HG03432 (cell line): ENCODE measurements at regions not wholly inside any gene's neighbourhood (a gene's known extent, or its start where the extent isn't known, plus 50 kb on each side); places are given as distances from the start of the nearest gene placed in this dataset.

Source experiments
- ATAC-seq: cut with Tn5 transposase; IDR thresholded peaks from one replicate; pipeline ENCODE4 v1.9.1; 2021; ENCODE audit warnings: mild to moderate bottlenecking, moderate library complexity; ENCODE audit not compliant: unreplicated experiment

DNA sequence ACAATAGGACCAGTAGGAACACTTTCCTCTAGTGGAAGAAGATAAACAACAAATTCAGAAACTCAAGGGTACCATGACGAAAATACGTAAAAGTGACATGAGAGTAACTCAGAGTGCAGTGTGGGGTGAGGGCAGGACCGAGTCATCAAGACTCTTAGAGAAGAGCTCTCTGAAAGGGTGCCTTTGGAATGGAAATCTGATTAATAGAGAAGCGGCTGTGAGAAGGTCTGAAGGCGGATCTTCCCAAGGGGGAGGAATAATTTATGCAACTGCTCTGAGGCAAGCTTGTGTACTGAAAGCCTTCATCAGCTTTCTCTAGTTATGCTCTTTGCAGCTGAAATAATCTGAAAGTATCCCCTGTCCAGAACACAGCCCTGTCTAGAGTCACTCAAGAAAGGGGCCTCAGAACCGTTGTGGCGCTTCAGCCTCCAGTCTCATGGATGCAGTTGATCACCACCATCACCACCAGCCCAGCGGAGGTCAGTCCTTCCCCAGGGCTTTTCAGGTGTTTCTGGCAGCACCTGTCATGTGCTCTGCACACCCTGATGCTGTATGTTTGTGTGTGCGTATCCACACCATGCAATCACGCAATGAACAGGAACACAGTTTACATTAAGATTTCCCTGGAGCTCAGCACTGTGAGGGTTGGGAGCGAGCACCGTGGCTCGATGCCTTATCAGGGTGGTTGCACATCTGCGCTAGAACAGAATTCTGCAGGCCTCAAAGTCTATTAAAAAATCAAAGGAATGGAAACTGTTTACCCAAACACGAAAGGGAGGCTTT lies 396.5 kb downstream of the SMOC2 start:
- ATAC-seq: no peak

GRCh38 chr6:168835991-168836390 lies 395.0 kb downstream of the SMOC2 start:
- ATAC-seq: no peak

DNA sequence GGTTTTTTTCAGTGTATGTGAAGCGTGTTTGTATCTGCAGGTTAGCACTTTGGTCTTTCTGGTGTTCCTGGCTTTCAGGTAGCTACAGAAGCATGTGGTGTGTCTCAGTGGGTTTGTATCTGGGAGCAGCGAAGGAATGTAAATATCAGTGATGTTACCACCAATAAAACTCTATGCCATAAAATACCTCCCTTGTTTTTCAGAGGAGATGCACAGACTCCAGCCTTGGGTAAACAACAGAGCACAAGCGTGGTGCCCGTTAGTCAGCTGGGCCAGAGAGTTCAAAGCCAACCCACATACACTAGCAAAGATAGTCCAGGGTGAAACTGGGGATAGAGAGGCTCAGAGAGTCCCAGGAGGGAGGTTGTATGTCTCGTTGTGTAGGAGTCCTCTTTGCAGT lies 393.8 kb downstream of the SMOC2 start:
- ATAC-seq: no peak

GRCh38 chr6:168834042-168834587 lies 393.1 kb downstream of the SMOC2 start:
- no peak for ATAC-seq

- no peak for ATAC-seq
Observed at GRCh38 chr6:168828800-168829199, 387.8 kb downstream of the SMOC2 start.

GRCh38 chr6:168828035-168828434 lies 387.1 kb downstream of the SMOC2 start:
- ATAC-seq: no peak

DNA sequence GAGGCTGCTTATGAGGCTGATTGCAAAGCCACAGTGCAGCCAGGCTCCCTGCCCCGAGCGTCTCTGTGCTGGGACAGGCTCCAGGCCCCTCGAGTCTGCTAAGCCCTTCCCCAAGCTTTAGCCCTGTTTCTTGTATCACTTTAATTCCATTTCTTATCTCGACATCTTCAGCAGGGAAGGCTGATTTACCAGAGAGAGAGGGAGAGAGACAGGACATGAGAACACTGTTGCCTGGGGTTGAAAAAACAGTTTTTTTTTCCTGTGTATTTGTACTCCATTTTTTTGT lies 386.5 kb downstream of the SMOC2 start:
- no peak for ATAC-seq

- ATAC-seq: no peak
Observed at GRCh38 chr6:168826726-168827585, 386.0 kb downstream of the SMOC2 start.

DNA sequence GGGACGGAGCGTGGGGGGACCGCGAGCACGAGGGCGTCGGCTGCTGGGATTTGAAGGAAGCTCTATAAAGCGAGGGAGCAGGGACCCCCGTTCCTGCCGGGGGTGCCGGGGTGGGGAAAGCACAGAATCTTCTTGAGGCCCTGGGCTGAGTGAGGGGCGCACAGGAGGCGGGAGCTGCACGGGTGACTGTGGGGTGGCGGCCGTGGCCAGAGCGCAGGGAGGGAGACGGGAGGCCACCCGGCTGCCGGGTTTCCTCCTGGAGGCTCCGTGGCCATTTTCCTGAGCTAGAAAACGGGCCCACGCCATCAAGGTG lies 385.1 kb downstream of the SMOC2 start:
- no peak for ATAC-seq

DNA sequence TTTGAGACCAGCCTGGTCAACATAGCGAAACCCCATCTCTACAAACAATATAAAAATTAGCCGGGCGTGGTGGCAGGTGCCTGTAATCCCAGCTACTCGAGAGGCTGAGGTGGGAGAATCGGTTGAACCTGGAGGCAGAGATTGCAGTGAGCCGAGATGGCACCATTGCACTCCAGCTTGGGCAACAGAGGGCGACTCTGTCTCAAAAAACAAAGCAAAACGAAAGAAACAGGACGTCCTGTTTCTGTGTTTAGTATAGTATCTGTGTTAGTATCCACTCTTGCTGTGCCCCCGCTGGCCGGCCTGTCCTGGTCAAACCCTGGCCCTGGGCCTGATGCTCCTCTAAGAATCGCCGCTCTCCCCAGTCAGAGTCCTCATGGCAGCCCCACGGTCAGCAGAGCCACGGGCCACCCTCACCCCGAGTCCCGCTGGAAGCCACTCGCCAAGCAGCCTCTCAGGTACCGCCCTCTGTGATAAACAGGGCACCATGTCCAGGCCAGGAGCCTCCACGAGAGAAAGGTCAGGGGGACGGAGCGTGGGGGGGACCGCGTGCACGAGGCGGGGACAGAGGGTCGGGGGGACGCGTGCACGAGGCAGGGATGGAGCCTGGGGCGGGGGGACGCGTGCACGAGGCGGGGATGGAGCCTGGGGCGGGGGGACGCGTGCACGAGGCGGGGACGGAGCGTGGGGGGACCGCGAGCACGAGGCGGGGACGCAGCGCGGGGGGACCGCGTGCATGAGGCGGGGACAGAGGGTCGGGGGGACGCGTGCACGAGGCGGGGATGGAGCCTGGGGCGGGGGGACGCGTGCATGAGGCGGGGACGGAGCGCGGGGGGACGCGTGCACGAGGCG lies 384.5 kb downstream of the SMOC2 start:
- no peak for ATAC-seq

GRCh38 chr6:168823397-168824212 lies 382.6 kb downstream of the SMOC2 start:
- ATAC-seq: no peak

DNA sequence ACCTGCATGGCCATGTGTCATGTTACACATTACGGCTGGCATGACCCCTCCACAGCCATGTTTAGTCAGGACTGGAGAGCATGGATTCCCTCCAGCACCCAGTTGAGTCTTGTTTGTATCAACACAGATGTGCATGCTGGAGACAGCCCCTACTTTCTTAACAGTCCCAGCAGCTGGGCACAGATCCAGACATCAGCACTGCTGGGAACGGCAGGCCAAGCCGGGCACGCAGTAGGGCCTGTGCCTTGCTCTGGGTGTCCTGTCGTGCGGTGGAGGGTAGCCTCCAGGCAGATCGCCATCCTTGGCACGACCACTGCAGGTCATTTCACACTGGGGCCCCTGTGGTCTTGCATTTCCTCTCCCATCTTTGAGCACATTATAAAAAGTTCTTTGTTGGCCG lies 381.4 kb downstream of the SMOC2 start:
- ATAC-seq: no peak

DNA sequence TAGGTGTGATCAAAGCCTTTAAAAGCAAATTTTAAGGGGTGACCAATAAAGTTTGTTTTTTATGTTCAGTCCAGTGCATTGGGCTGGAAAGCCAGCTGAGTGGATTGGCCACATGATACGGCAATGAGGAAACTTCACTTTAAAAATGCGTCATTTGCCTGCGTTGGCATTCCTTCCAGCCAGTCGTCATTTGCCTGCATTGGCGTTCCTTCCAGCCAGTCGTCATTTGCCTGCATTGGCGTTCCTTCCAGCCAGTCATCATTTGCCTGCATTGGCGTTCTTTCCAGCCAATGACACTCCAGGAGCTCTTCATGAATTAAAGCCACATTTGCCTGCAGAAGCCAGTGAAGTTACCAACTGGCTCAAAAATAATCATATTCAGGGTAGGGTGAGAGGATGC lies 378.6 kb downstream of the SMOC2 start:
- ATAC-seq: no peak

DNA sequence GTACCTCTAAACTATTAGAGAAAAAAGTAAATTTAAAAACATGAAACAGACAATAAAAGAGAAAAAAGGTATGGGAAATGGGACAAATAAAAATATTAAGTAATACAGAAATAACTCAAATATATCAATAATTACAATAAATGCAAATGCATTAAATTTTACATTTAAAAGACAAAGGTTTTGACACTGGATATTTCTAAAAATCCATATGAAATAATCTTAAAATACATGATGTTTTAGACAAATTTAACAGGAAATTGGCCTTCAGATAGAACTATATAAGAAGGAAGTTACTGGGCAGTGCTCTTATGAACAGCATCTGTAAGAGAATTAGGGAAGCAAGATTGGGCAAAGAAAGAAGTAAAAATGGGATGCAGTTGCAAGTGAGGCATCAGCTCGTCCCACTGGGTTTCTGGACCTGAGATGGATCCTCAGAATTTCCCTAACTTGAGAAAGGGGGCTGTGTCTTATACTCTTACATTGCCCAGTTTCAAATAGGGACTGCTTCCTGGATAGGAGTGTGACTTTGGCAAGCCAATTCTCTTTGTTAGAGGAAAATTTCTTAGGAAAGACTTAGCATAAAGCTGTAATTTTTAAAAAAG lies 376.7 kb downstream of the SMOC2 start:
- ATAC-seq: no peak

- ATAC-seq: no peak
Observed at GRCh38 chr6:168815229-168815628, 374.2 kb downstream of the SMOC2 start.

DNA sequence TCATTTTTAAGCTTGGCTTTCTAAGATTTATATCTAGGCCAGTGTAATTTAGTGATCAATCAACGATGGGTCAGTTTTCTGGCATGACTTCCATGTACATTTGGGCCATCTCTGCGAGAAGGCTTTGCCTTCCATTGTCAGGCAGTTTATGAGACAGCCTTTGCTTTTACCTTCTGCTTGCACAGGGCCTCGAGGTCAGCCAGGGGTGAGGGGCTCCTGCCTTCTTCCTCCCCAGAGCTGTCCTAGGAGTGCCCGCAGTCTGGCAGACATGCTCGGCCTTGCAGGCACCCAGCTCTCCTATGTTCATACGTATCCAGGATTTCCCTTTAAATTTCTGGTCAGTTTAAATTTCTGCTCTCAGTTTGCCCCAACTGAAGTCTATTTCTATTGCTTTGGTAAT lies 367.2 kb downstream of the SMOC2 start:
- no peak for ATAC-seq

DNA sequence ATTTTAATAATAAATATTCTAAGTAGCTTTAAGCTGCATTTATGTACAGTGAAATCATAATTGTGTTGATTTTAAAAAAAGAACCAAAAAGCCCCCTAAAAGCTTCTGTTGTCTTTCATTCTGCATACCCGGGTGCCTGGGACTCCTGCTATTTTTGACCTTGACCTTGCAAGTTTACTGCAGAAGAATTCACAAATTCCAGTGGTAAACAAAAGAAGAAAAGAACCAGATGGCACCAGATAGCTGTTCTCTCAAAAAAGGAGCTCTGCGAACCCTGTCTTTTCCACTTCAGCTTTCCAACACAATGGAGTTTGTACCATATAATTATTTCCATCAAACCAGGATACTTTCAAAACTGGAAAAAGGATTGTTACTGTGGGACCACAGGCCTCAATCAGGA lies 363.3 kb downstream of the SMOC2 start:
- ATAC-seq: no peak

- no peak for ATAC-seq
Observed at GRCh38 chr6:168803874-168804273, 362.9 kb downstream of the SMOC2 start.

DNA sequence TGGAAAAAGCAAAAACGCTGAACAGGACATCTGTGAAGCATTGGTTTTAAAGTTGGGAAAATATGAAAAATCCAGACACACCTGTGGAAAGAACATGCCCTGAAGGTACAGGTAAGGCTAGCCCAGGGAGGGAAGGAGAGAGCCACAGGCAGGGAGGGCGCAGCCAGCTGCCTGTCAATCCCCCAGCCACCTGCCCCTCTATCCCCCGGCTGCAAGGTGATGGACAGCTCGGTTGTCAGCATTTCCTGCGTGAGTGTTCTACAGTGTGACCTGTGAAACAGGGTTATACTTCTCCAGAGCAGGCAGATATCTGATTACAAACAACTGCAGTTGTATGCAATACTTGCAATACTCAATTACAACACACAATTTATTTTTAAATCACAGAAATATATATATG lies 358.1 kb downstream of the SMOC2 start:
- no peak for ATAC-seq

- no peak for ATAC-seq
Observed at GRCh38 chr6:168796106-168796505, 355.1 kb downstream of the SMOC2 start.
